Endodermal cell (in vitro differentiated cells): ENCODE measurements at regions not wholly inside any gene's neighbourhood (a gene's known extent, or its start where the extent isn't known, plus 50 kb on each side); places are given as distances from the start of the nearest gene placed in this dataset.
"Not testable (repeated sequence)": the region's sequence is repeated elsewhere in the genome, so short reads cannot be mapped to it uniquely, and the experiment has no call there.

Experiments used
- DNase-seq: peaks from one replicate; pipeline ENCODE4 v3.0.0-alpha.2; 2017
- H3K27ac ChIP-seq: 2 replicates; pipeline ENCODE4 v1.5.1; 2013; ENCODE audit warnings: mild to moderate bottlenecking, low read depth, low read length, moderate library complexity
- H3K27me3 ChIP-seq: 2 replicates; pipeline ENCODE4 v1.6.1; 2013; ENCODE audit warnings: mild to moderate bottlenecking, low read length, moderate library complexity; ENCODE audit not compliant: insufficient read depth, control insufficient read depth, poor library complexity, severe bottlenecking
- H3K36me3 ChIP-seq: 2 replicates; pipeline ENCODE4 v1.7.0; 2013; ENCODE audit warnings: mild to moderate bottlenecking, low read length, moderate library complexity; ENCODE audit not compliant: control insufficient read depth, insufficient read depth
- H3K4me1 ChIP-seq: one replicate; pipeline ENCODE4 v1.7.0; 2013; ENCODE audit warnings: low read length; ENCODE audit not compliant: control insufficient read depth, insufficient read depth
- H3K4me3 ChIP-seq: 2 replicates; pipeline ENCODE4 v1.5.1; 2013; ENCODE audit warnings: mild to moderate bottlenecking, low read length, moderate library complexity
- H3K9ac ChIP-seq: 2 replicates; pipeline ENCODE4 v1.6.1; 2013; ENCODE audit warnings: mild to moderate bottlenecking, low read length, moderate library complexity; ENCODE audit not compliant: poor library complexity, severe bottlenecking; ENCODE audit errors: extremely low read depth
- H3K9me3 ChIP-seq: 2 replicates; pipeline ENCODE4 v1.6.1; 2013; ENCODE audit warnings: mild to moderate bottlenecking, low read length, moderate library complexity; ENCODE audit not compliant: control insufficient read depth
- H3K27ac Mint-ChIP-seq: 2 replicates; pipeline ENCODE4 v1.8.0; 2020; ENCODE audit warnings: mixed read lengths
- H3K27me3 Mint-ChIP-seq: 2 replicates; pipeline ENCODE4 v1.8.0; 2021; ENCODE audit warnings: mild to moderate bottlenecking, mixed read lengths; ENCODE audit not compliant: insufficient read depth
- H3K36me3 Mint-ChIP-seq: 2 replicates; pipeline ENCODE4 v1.8.0; 2020; ENCODE audit warnings: low read depth, mixed read lengths
- H3K4me1 Mint-ChIP-seq: 2 replicates; pipeline ENCODE4 v1.8.0; 2020; ENCODE audit warnings: mixed read lengths
- H3K4me3 Mint-ChIP-seq: 2 replicates; pipeline ENCODE4 v1.8.0; 2020; ENCODE audit warnings: mild to moderate bottlenecking, moderate library complexity, mixed read lengths
- H3K9me3 Mint-ChIP-seq: 2 replicates; pipeline ENCODE4 v1.8.0; 2020; ENCODE audit warnings: mild to moderate bottlenecking, mixed read lengths
- WGBS, 2 experiments: methylation state at CpG; one replicate each; pipeline versions ENCODE4 v1.1.5 to v1.1.7; 2013; ENCODE audit warnings: missing lambda C conversion rate in 2 of 2, mixed read lengths in 1 of 2; ENCODE audit not compliant: insufficient coverage in 1 of 2, insufficient read length in 1 of 2; 5-methylcytosine and 5-hydroxymethylcytosine counted together
- TF ChIP-seq, protein P1 (sequence below): fragments of 200-600 bp; sonication (generic); conservative IDR thresholded peaks from 2 replicates; pipeline ENCODE4 v1.5.0; 2021; ENCODE audit warnings: antibody characterized with exemption, mild to moderate bottlenecking

DNA sequence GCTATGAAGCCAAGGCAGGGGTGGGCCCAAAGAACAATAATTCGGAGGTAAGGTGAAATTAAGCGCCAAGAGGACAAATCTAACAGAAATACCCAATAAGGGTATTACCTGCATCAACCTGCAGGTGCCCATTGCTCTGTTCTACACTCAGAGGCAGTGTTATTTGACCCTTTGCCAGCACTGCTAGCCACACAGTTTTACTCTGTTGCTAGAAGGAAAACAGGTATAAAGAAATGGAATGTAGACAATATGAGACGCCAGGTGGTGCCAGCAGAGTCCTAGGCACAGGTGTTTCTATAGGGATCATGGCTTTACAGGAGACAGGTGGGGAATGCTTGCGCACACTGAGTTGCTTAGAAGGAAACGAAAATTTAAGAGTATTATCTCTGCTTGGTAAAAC, 201.3 kb downstream of the HTR1A start:
- no peaks in the 10 kb centered on the region for H3K4me1 ChIP-seq
- H3K36me3 Mint-ChIP-seq = no peaks in the 10 kb centered on the region
- 90 to 95% methylated on average over 3 to 5 of the region's 5 CpGs for WGBS, 2 experiments
- no peak overlapping the region for H3K4me3 Mint-ChIP-seq
- H3K36me3 ChIP-seq = no peaks in the 10 kb centered on the region
- H3K9ac ChIP-seq = no peak overlapping the region
- H3K27me3 Mint-ChIP-seq = no peaks in the 10 kb centered on the region
- no peaks in the 10 kb centered on the region for H3K9me3 Mint-ChIP-seq
- H3K27ac ChIP-seq = no peak overlapping the region
- TF ChIP-seq, protein P1, sequence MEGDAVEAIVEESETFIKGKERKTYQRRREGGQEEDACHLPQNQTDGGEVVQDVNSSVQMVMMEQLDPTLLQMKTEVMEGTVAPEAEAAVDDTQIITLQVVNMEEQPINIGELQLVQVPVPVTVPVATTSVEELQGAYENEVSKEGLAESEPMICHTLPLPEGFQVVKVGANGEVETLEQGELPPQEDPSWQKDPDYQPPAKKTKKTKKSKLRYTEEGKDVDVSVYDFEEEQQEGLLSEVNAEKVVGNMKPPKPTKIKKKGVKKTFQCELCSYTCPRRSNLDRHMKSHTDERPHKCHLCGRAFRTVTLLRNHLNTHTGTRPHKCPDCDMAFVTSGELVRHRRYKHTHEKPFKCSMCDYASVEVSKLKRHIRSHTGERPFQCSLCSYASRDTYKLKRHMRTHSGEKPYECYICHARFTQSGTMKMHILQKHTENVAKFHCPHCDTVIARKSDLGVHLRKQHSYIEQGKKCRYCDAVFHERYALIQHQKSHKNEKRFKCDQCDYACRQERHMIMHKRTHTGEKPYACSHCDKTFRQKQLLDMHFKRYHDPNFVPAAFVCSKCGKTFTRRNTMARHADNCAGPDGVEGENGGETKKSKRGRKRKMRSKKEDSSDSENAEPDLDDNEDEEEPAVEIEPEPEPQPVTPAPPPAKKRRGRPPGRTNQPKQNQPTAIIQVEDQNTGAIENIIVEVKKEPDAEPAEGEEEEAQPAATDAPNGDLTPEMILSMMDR = peak; percentile 36
- no peaks in the 10 kb centered on the region for H3K4me1 Mint-ChIP-seq
- no peaks in the 10 kb centered on the region for H3K27me3 ChIP-seq
- no peak overlapping the region for H3K4me3 ChIP-seq
- DNase-seq = no peak
- no peaks in the 10 kb centered on the region for H3K9me3 ChIP-seq
- H3K27ac Mint-ChIP-seq = no peak overlapping the region

DNA sequence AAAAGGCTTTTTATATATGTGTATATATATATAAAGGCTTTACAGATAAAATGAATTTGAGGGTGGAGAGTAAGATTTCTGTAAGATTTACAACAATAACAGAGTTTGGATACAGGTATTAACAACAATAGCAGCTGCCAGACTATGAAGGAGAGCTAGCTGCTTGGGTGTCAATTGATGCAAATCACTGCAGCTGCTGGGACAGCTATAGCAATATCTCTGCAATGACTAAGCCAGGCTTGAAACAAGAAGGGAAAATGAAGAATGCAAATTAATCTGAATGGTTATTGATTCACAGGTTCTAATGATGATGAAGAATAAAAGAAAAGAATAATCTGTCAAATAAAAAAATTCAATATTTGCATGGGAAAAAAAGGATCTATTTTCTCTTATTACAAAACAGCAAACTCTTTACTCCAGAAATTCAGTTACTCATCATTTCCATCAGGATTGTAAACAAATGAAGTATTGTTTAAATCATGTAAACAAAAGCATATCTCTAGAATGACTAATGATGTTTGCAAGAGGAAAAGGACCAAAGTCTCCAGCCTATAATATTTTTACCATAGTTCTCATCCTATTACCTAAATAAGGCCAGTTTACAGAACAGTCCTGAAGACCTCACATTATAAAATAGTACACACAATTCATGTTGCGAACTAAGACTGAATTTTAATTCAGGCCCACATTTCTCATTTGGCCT, 219.0 kb downstream of the HTR1A start:
- Histone ChIP-seq H3K4me1 (no peaks in the 10 kb centered on the region), H3K4me3 (no peak overlapping the region), H3K27ac (no peak overlapping the region), H3K9me3 (peaks cover 5% of the 10 kb centered on the region), H3K27me3 (no peaks in the 10 kb centered on the region), H3K36me3 (no peaks in the 10 kb centered on the region), H3K9ac (no peak overlapping the region)
- TF ChIP-seq, protein P1 = no peak
- Mint-ChIP-seq H3K36me3 (no peaks in the 10 kb centered on the region), H3K4me1 (peaks cover 2% of the 10 kb centered on the region), H3K27me3 (no peaks in the 10 kb centered on the region), H3K27ac (no peak overlapping the region), H3K4me3 (no peak overlapping the region), H3K9me3 (peaks cover 8% of the 10 kb centered on the region)
- 93% methylated on average over 1 of the region's 1 CpG; no CpG with 5 or more reads in 1 of the 2 experiments for WGBS, 2 experiments
- DNase-seq = no peak

DNA sequence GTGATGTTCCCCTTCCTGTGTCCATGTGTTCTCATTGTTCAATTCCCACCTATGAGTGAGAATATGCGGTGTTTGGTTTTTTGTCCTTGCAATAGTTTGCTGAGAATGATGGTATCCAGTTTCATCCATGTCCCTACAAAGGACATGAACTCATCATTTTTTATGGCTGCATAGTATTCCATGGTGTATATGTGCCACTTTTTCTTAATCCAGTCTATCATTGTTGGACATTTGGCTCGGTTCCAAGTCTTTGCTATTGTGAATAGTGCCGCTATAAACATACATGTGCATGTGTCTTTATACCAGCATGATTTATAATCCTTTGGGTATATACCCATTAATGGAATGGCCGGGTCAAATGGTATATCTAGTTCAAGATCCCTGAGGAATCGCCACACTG, 229.4 kb downstream of the HTR1A start:
- H3K9me3 Mint-ChIP-seq, H3K36me3 Mint-ChIP-seq, H3K4me1 Mint-ChIP-seq, H3K9ac ChIP-seq, H3K27me3 Mint-ChIP-seq, H3K4me1 ChIP-seq, H3K27ac Mint-ChIP-seq, H3K4me3 Mint-ChIP-seq, H3K36me3 ChIP-seq, H3K9me3 ChIP-seq, DNase-seq, H3K27me3 ChIP-seq, H3K4me3 ChIP-seq, H3K27ac ChIP-seq: not testable (repeated sequence)
- WGBS, 2 experiments = 82% methylated on average over 4 of the region's 5 CpGs; no CpG with 5 or more reads in 1 of the 2 experiments

DNA sequence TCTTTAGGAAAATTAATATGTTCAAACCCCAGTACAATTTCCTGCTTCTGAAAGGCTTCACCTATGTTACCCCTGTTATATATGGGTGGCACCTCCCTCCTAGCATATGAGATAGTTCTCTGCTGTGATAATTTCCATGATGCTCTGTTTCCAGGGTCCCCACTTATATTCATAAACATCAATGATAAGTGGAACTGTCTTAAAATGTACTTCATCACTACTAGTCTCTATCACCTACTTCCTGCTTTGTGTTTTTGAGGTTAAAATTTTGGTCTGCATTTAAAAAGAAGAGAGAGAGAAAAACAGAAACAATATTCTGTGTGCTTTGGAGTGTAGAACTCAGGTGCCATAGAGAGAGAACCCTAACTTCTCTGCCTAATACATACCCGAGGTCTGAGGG, 234.7 kb downstream of the HTR1A start:
- Mint-ChIP-seq H3K27ac (no peak overlapping the region), H3K4me1 (no peaks in the 10 kb centered on the region), H3K4me3 (no peak overlapping the region), H3K9me3 (no peaks in the 10 kb centered on the region), H3K36me3 (no peaks in the 10 kb centered on the region), H3K27me3 (no peaks in the 10 kb centered on the region)
- Histone ChIP-seq H3K9me3 (no peaks in the 10 kb centered on the region), H3K27me3 (no peaks in the 10 kb centered on the region), H3K4me1 (no peaks in the 10 kb centered on the region), H3K27ac (no peak overlapping the region), H3K9ac (no peak overlapping the region), H3K36me3 (no peaks in the 10 kb centered on the region), H3K4me3 (no peak overlapping the region)
- WGBS, 2 experiments = 81% methylated on average over 1 of the region's 1 CpG; no CpG with 5 or more reads in 1 of the 2 experiments
- TF ChIP-seq, protein P1 = no peak
- no peak for DNase-seq
